Tibial nerve (tissue), 4 donors: ENCODE measurements at regions not wholly inside any gene's neighbourhood (a gene's known extent, or its start where the extent isn't known, plus 50 kb on each side); places are given as distances from the start of the nearest gene placed in this dataset.

ENCODE experiments used
- CTCF ChIP-seq, 5 experiments: fragments of 200-600 bp in 3 of 5; fragments of 450-650 bp in 2 of 5; sonication (generic) in 3 of 5; IDR thresholded peaks; one replicate each; pipeline ENCODE4 v1.5.1; 2016 to 2019; ENCODE audit warnings: antibody characterized with exemption in 5 of 5, mild to moderate bottlenecking in 3 of 5, moderate library complexity in 2 of 5
- EP300 ChIP-seq, 2 donors: sonication (generic); formaldehyde crosslinking; IDR thresholded peaks; one replicate each; pipeline ENCODE4 v1.6.1; 2017; ENCODE audit warnings: antibody characterized with exemption in 2 of 2, mild to moderate bottlenecking in 1 of 2
- POLR2A ChIP-seq, 2 donors: fragments of 450-650 bp; IDR thresholded peaks; one replicate each; pipeline ENCODE4 v1.6.1; 2017; ENCODE audit warnings: antibody characterized with exemption in 2 of 2, mild to moderate bottlenecking in 2 of 2, moderate library complexity in 2 of 2

GRCh38 chr10:90378524-90379076, 479.2 kb downstream of the HTR7 start:
- TF ChIP-seq CTCF (IDR thresholded peaks at IDR 0.05) (no peak), EP300 (IDR thresholded peaks at IDR 0.05) (no peak), POLR2A (IDR thresholded peaks at IDR 0.05) (no peak)
